ENCODE measurements at regions not wholly inside any gene's neighbourhood (a gene's known extent, or its start where the extent isn't known, plus 50 kb on each side); places are given as distances from the start of the nearest gene placed in this dataset.
"Not testable (repeated sequence)": the region's sequence is repeated elsewhere in the genome, so short reads cannot be mapped to it uniquely, and the experiment has no call there.

- DNase-seq = no peak
Measured at GRCh38 chr13:83722443-83722842, 159.8 kb downstream of the SLITRK1 start.

DNA sequence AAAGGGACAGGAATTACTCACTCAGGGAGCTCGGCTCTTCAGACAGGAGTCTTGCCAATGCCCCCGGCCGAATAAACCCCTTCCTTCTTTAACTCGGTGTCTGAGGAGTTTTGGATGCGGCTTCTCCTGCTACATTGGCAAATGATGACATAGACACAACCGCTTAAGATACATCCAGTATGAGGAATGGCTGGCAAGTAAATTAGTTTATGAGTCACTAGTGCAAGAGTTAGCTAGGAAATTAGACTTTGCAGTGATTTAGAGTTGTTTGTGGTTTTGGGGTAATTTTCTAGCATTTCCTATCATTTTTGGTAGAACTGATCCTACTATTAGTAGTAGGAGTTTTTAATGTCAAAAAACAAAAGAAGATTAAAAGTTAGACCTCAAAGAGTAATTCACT, 166.2 kb downstream of the SLITRK1 start:
- no peak for DNase-seq

- DNase-seq = no peak
Measured at GRCh38 chr13:83714236-83714635, 168.0 kb downstream of the SLITRK1 start.

DNA sequence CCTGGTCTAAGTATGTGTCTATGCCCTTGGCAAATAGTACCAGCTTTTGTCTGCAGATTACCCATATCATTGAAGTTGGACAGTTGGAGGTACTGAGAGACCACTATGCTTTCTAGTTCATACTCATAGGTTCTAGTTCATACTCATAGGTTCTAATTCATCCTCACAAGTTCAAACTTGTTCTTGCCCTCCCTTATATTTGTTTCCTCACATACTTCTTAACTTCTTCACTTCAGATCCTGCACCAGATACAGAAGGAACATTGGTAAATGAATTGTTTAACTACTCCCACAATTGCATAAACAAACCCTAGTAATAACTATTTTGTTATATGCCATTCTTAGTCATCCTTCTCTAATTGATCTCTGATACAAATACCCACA, 172.2 kb downstream of the SLITRK1 start:
- DNase-seq = no peak

DNA sequence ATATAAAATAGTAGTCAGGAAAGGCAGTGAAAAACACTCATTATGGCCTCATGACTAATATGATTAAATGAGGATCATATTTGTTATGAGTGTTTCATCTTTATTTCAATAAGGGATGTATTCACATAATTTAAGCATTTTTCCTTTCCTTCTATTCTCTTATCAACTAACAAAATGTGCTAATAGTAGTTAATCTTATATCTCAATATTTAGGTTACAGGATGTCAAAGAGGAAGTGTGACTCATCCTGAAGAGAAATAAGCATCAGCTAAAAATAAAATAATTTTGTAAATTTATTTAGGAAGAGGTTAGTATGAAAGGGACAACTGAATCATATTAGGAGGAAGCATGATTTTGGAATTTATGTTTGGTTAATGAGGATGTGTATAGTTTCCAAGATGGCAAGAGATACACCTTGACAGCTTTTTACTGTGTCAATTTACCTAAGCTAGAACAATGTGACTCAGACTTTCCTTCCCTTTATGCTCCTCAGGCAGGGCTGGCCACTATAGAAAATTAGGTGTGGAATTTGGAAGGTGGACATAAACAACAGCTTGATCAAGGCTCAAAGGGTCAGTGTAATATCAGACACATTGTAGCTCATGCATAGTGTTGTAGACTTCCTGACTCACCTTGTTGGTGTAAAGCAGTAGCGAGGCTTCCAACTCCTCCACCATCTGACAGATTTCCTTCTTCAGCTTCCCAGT, 172.7 kb downstream of the SLITRK1 start:
- no peak for DNase-seq

DNA sequence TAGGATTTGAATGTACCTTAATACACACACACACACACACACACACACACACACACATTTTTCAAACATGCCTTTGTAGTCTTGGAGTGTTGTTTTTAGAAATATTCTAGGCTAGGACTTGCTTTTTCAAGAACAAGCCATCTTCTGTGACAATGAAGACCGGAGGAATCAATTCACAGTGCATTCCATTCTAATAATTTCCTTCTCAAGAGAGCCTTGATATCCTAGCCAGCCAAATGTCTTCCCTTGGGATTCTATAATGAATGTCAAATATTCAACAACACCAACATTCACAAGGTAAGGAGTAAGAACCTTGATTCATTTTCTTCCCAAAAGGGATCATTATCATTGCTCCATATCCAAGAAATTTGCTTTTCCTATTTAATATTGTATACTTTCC, 180.3 kb downstream of the SLITRK1 start:
- no peak for DNase-seq

DNA sequence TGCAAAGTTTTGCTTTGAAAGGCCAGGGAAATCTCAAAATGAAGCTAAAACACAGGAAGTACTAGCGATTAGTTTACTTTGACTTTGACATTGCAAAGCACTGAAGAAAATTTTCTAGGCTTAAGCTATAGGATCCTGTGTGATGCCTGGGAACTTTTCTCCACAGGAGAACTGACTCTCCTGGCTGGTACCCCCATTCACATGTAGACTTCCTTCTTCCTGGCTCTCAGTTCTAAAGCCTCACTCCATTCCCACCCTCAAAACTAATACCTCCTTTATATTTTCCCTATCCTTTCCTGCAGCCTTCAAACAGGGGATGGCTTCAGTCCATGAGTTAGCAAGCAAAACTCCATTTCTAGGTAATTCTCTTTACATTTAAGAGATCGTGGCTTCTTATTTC, 189.5 kb downstream of the SLITRK1 start:
- DNase-seq = no peak

DNA sequence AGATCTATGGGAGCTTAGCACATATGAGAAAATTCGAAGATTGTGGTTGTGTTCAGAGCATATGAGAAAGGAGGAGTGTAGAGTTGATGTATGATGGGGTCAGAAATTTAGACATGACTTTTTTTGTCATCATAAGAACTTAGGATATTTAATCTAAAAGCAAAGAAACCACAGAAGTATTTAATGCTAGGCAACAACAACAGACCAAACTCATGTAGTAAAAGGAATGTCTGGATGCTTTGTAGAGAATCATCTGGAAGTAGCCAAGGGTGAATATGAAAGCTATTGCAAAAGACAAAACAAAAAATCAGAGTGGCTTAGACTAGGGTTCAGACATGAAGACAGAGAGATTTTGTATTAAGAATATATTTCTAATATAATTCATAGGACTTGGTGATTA, 190.3 kb downstream of the SLITRK1 start:
- DNase-seq = no peak

GRCh38 chr13:83681547-83681946, 200.7 kb downstream of the SLITRK1 start:
- DNase-seq = no peak

GRCh38 chr13:83677985-83678384, 204.3 kb downstream of the SLITRK1 start:
- DNase-seq = no peak

DNA sequence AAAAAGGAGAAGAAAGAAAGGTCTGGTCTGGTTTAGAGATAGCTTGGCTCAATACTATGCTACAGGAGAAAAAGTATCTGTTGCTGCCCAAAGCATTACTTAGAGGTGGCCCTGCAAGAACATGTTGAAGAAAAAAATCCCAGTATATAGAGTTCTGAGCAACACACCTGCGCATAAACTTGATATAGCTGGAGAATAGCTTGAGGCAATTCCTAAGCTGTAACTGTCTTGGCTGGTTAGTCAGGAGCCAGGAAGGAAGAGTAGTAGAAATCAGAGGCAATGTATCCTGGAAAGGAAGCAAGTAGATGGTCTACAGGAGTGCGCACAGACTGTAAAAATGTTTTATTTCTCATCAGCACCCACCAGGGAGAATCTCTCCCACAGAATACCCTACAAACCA, 209.7 kb downstream of the SLITRK1 start:
- DNase-seq = no peak

GRCh38 chr13:83667606-83668005, 214.7 kb downstream of the SLITRK1 start:
- no peak for DNase-seq

DNA sequence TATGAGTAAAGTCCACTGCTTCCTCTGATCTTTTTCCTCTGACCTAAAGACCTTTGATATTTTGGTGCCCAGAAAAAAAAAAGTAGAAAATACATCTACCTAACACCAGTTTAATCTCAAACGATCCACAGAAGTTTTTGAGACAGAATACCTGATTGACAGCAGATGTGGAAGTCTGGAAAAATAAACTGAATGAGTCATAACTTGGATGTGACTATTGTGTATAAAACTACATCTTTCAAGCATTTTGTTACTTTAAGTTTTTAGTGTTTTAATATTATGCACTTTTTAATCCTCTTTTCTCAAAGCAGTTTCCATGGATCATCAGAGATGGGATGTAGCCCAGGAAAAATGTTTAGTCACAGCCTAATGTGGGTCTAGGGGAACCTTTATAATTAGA, 216.1 kb downstream of the SLITRK1 start:
- DNase-seq = no peak

DNA sequence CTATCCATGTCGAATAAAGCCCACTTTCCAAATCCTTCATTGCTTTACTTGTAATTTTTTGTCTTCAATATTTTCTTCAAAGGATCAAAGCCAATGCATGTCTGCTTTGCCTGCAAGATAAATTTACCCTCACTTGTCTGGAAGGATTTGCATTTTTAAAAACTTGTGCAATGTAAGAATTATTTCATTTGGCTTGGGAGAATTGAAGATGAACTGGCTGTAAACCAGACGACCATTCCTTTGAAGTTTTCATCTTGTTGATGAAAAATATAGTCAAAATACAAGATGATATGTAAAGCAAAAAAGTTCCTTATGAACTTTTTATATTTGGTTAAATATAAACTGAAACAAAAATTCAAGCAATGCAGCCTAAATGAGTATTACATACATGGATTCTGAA, 225.0 kb downstream of the SLITRK1 start:
- DNase-seq = no peak

DNA sequence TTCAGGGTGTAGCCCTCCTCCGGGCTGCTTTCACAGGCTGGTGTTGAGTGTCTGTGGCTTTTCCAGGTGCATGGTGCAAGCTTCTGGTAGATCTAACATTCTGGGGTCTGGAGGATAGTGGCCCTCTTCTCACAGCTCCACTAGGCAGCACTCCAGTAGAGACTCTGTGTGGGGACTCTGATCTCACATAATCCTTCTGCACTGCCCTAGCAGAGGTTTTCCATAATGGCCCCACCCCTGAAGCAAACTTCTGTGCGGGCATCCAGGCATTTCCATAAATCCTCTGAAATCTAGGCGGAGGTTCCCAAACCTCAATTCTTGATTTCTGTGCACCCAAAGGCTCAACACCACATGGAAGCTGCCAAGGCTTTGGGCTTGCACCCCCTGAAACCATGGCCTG, 239.7 kb downstream of the SLITRK1 start:
- not testable (repeated sequence) for DNase-seq

DNA sequence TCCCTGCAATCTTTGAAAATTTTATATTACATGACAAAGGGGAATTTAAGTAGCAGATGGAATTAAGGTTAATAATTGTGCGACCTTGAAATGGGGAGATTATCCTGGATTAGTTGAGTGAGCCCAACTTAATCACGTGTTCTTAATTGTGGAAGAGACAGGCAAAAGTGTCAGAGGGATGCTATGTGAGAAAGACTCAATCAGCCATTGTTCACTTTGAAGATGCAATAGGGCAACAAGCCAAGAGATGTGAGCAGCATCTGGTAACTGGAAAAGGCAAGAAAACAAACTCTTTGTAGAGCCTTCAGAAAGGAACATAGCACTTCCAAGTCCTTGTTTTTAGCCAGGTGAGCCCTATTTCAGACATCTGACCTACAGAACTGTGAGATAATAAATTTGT, 247.7 kb downstream of the SLITRK1 start:
- DNase-seq = no peak

DNA sequence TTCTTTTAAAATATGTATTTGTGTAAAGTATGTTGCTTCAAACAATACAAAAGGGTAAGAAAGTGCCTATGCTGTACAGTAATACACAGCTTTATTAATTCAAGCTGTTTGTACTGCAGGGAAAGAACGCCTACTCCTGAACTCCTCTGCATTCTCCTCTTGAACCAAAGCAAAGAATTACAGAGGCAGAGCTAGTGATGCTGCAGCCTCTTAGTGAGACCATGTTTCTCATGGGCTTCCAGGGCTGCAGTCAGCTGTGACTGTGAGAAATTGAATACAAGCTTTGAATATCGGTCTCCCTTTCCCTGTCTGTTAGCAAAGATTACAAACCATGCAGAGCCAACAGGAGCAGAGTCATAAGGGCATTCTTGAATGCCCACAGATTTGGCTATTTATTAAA, 248.5 kb downstream of the SLITRK1 start:
- no peak for DNase-seq

- DNase-seq = no peak
Measured at GRCh38 chr13:83622422-83622784, 259.9 kb downstream of the SLITRK1 start.

GRCh38 chr13:83621765-83622421, 260.4 kb downstream of the SLITRK1 start:
- no peak for DNase-seq

DNA sequence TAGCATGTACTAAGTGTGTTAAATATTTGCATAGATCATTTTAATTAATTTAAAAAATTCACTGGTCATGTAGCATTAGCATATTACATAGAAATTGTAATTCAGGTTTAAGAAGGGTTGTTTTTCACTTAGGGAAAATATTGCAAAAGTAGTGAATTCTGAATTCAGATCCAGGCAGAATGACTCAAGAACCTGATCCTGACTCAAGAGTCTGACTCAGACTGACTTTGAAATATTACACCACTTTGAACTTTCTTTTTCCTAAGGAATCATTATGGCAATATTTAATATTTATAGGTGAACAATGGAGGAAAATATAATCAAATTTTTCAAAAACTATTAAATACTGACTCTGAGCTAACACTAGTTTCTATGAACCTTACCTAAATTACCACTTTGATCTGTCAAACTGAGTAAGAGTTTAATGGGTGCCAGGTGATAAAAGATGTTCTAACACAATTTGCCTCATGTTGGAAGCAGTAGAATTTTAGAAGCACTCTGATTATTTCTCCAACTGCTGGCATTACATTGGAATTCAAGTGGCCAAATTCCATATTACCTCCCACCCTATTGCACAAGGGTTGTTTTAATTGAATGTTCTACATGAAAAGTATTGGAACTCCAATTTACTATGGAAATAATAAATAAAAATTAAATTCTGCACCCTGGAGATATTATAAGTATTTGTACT, 261.6 kb downstream of the SLITRK1 start:
- DNase-seq = no peak

GRCh38 chr13:83618966-83619365, 263.3 kb downstream of the SLITRK1 start:
- no peak for DNase-seq

GRCh38 chr13:83613524-83613923, 268.8 kb downstream of the SLITRK1 start:
- DNase-seq = no peak

DNA sequence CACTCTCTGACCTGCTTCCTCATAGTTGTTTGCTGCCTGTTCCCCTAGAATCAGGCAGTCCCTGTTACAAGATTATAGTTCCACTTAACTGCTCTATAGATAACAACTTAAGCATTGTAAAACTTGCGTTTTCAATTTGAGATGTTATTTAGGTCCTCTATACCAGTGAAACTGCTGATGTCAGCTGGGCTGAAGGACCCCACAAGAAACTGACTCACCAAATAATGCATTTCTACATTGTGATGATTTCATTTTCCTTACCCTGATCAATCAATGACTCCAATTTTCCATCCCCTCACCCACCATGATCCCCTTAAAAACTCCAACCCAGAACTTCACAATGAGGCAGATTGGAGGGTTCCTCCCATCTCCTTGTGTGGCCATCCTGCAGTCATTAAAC, 280.7 kb downstream of the SLITRK1 start:
- no peak for DNase-seq

GRCh38 chr13:83592095-83592494, 290.2 kb downstream of the SLITRK1 start:
- no peak for DNase-seq

GRCh38 chr13:83589814-83590213, 292.5 kb downstream of the SLITRK1 start:
- DNase-seq = no peak

Data from NCI-H1694 (cell line).